Peyer's patch (tissue), 4 donors: ENCODE measurements at regions not wholly inside any gene's neighbourhood (a gene's known extent, or its start where the extent isn't known, plus 50 kb on each side); places are given as distances from the start of the nearest gene placed in this dataset.

Experiments used
- DNase-seq, 3 donors: peaks; one replicate each; pipeline ENCODE4 v3.0.0-alpha.2; 2017 to 2019
- H3K27ac ChIP-seq, 4 donors: fragments of 200-600 bp; sonication (generic); one replicate each; pipeline ENCODE4 v1.5.1; 2016 to 2019
- H3K27me3 ChIP-seq, 2 donors: fragments of 200-600 bp; sonication (generic); one replicate each; pipeline ENCODE4 v1.5.1; 2019
- H3K36me3 ChIP-seq, 3 donors: fragments of 200-600 bp; sonication (generic); one replicate each; pipeline ENCODE4 v1.5.1; 2016 to 2019
- H3K4me1 ChIP-seq, 4 donors: fragments of 200-600 bp; sonication (generic); one replicate each; pipeline ENCODE4 v1.5.1; 2016 to 2019
- H3K4me3 ChIP-seq, 4 donors: fragments of 200-600 bp; sonication (generic); 1 replicate in 3 of 4; 2 replicates in 1 of 4; pipeline ENCODE4 v1.5.1; 2016 to 2019; ENCODE audit warnings: mild to moderate bottlenecking in 1 of 4
- H3K9me3 ChIP-seq, 4 donors: fragments of 200-600 bp; sonication (generic); one replicate each; pipeline ENCODE4 v1.5.1; 2016 to 2019; ENCODE audit warnings: mild to moderate bottlenecking in 1 of 4
- POLR2A ChIP-seq, 2 donors: fragments of 450-650 bp; IDR thresholded peaks; one replicate each; pipeline ENCODE4 v1.5.1; 2017; ENCODE audit warnings: antibody characterized with exemption in 2 of 2, mild to moderate bottlenecking in 2 of 2, moderate library complexity in 2 of 2
- TF ChIP-seq, protein P1 (sequence below), 6 experiments: fragments of 450-650 bp in 4 of 6; fragments of 200-600 bp in 2 of 6; sonication (generic) in 1 of 6; IDR thresholded peaks; one replicate each; pipeline ENCODE4 v1.5.1; 2017 to 2019; ENCODE audit warnings: antibody characterized with exemption in 6 of 6, mild to moderate bottlenecking in 3 of 6, moderate library complexity in 1 of 6

DNA sequence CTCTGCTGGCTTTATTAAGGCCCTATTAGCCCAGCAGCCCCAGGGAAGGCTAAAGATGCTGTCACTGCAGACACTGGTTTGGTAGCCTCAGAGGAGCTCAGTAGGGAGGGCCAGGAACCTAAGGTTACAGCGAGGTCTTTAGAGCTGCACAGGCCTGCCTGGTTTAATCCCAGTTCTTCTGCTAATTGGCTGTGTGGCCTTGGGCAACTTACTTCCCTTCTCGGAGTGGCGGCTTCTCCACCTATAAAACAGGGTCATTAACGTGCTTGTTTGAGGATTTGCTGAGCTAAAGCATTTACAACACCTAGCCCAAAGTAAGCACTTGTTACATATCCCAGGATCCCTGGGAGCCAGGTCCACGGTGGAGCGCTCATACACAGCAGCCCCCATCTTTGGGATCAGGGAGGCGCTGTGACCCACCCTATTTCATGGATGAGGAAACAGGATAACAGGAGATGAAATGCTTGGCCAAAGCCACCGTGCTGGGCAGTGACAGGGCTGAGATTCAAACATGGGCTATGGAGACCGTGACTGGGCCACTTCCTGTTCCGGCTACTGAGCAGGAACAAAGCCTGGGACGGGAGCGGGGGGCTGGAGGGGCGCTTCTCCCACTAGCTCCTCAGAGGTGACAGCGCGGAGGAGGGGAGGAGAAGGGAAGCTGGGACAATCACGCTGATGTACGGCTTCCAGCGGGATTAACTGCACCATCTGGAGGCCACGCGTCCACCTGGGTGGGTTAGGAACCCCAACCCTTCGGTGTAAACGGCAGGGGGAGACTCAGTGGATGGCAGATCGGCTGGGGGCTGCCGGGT lies 61.5 kb downstream of the IGLL1 start:
- TF ChIP-seq, protein P1, sequence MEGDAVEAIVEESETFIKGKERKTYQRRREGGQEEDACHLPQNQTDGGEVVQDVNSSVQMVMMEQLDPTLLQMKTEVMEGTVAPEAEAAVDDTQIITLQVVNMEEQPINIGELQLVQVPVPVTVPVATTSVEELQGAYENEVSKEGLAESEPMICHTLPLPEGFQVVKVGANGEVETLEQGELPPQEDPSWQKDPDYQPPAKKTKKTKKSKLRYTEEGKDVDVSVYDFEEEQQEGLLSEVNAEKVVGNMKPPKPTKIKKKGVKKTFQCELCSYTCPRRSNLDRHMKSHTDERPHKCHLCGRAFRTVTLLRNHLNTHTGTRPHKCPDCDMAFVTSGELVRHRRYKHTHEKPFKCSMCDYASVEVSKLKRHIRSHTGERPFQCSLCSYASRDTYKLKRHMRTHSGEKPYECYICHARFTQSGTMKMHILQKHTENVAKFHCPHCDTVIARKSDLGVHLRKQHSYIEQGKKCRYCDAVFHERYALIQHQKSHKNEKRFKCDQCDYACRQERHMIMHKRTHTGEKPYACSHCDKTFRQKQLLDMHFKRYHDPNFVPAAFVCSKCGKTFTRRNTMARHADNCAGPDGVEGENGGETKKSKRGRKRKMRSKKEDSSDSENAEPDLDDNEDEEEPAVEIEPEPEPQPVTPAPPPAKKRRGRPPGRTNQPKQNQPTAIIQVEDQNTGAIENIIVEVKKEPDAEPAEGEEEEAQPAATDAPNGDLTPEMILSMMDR (IDR thresholded peaks at IDR 0.05), result no peak
- TF ChIP-seq POLR2A (IDR thresholded peaks at IDR 0.05), result no peak
- Histone ChIP-seq H3K36me3 (no peaks in the 10 kb centered on the region), H3K27ac (no peak overlapping the region), H3K9me3 (no peaks in the 10 kb centered on the region), H3K4me3 (no peak overlapping the region), H3K4me1 (peaks cover 0 to 25% (median 10%) of the 10 kb centered on the region in 4 donors), H3K27me3 (no peaks in the 10 kb centered on the region)
- no peak for DNase-seq

DNA sequence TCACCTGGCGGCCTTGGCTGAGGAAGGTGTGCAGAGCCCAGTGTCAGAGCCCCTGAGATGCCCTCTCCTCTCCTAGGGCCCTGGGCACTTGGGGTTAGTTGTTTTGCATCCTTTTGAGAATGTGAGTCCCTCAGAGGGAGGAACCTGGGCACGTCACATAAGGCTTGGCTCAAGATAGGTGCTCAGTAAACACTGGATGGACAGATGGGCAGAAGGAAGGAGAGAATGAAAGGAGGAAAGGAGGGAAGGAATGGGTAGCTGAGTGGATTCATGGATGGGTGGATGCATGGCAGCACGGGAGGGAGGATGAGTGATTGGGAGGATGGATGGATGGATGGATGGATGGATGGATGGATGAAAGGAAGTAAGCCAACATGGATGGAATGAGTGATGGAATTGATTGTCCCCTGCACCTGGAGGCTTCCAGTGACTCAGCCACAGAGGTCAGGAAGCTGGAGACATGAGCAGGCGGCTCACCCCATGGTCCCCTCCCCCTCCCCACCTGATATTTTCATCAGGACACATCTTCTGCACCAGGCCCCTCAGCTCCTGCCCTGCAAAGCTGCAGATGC lies 62.2 kb downstream of the IGLL1 start:
- DNase-seq, result no peak
- no peaks in the 10 kb centered on the region for H3K36me3 ChIP-seq
- H3K4me3 ChIP-seq, result no peak overlapping the region
- no peaks in the 10 kb centered on the region for H3K9me3 ChIP-seq
- no peaks in the 10 kb centered on the region for H3K27me3 ChIP-seq
- no peak overlapping the region for H3K27ac ChIP-seq
- H3K4me1 ChIP-seq, result peaks cover 0 to 23% (median 10%) of the 10 kb centered on the region in 4 donors
- TF ChIP-seq, protein P1 (IDR thresholded peaks at IDR 0.05), result no peak
- no peak for TF ChIP-seq POLR2A (IDR thresholded peaks at IDR 0.05)

DNA sequence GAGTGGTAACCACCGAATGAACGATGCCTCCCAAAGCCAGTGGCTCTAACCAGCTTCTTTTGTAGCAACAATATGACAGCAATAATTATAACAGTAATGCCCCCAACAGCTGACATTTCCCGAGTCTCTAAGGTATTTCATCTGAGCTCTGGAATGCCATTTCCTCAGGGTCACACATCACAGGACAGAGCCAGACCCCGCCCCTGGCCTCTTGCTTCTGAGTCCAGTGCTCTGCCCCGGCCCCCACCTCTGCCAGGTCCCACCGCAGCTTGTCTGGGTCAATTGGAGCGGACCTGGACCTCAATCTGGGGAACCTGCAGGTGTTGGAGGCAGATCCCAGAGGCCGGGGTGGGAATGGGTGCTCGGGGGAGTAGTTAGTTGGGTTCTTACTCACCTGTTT lies 63.8 kb downstream of the IGLL1 start:
- H3K27me3 ChIP-seq, result no peaks in the 10 kb centered on the region
- H3K9me3 ChIP-seq, result no peaks in the 10 kb centered on the region
- peaks cover 0 to 10% (median 3%) of the 10 kb centered on the region in 4 donors for H3K4me1 ChIP-seq
- no peaks in the 10 kb centered on the region for H3K36me3 ChIP-seq
- no peak overlapping the region for H3K4me3 ChIP-seq
- H3K27ac ChIP-seq, result no peak overlapping the region
- TF ChIP-seq, protein P1 (IDR thresholded peaks at IDR 0.05), result no peak
- no peak for DNase-seq

GRCh38 chr22:23514322-23515038 lies 65.6 kb downstream of the IGLL1 start:
- Histone ChIP-seq H3K27me3 (no peaks in the 10 kb centered on the region), H3K36me3 (no peaks in the 10 kb centered on the region), H3K27ac (peak overlapping the region in 1 of 4 donors; percentile 35), H3K4me1 (no peaks in the 10 kb centered on the region), H3K9me3 (no peaks in the 10 kb centered on the region), H3K4me3 (no peak overlapping the region)
- TF ChIP-seq, protein P1 (IDR thresholded peaks at IDR 0.05), result no peak
- TF ChIP-seq POLR2A (IDR thresholded peaks at IDR 0.05), result no peak
- DNase-seq, result no peak

GRCh38 chr22:23513705-23514104 lies 66.4 kb downstream of the IGLL1 start:
- DNase-seq, result no peak
- Histone ChIP-seq H3K27me3 (no peaks in the 10 kb centered on the region), H3K4me3 (no peak overlapping the region), H3K9me3 (no peaks in the 10 kb centered on the region), H3K27ac (no peak overlapping the region), H3K4me1 (no peaks in the 10 kb centered on the region), H3K36me3 (no peaks in the 10 kb centered on the region)
- TF ChIP-seq, protein P1 (IDR thresholded peaks at IDR 0.05), result no peak
- TF ChIP-seq POLR2A (IDR thresholded peaks at IDR 0.05), result no peak
